CD4-positive, alpha-beta memory T cell (primary cell): ENCODE measurements at regions not wholly inside any gene's neighbourhood (a gene's known extent, or its start where the extent isn't known, plus 50 kb on each side); places are given as distances from the start of the nearest gene placed in this dataset.

Source experiments
- CTCF ChIA-PET: fragments of 350-600 bp; sonication (Branson Sonifier 250); formaldehyde crosslinking; loops from one replicate; lab custom pipeline; 2021; ENCODE audit warnings: inconsistent platforms; ENCODE audit not compliant: partially characterized antibody; lab: Charles Lee
- POLR2A ChIA-PET: fragments of 350-600 bp; sonication (Branson Sonifier 250); formaldehyde crosslinking; loops from one replicate; lab custom pipeline; 2021; ENCODE audit not compliant: partially characterized antibody; lab: Charles Lee
- DNase-seq, 5 donors: peaks; one replicate each; pipeline versions ENCODE4 v3.0.0 to v3.0.0-alpha.2; 2020 to 2022; ENCODE audit warnings: mixed read lengths in 1 of 5
- H3K27ac ChIP-seq: one replicate; pipeline ENCODE4 v1.7.0; 2013; ENCODE audit warnings: low read depth, low read length
- H3K27me3 ChIP-seq: 2 replicates; pipeline ENCODE4 v1.7.0; 2013; ENCODE audit warnings: mild to moderate bottlenecking, low read length, moderate library complexity; ENCODE audit not compliant: insufficient read depth
- H3K36me3 ChIP-seq: 2 replicates; pipeline ENCODE4 v1.7.0; 2013; ENCODE audit warnings: mild to moderate bottlenecking, low read length, moderate library complexity; ENCODE audit not compliant: insufficient read depth
- H3K4me1 ChIP-seq: 2 replicates; pipeline ENCODE4 v1.7.0; 2013; ENCODE audit warnings: mild to moderate bottlenecking, low read length, moderate library complexity; ENCODE audit not compliant: insufficient read depth
- H3K4me3 ChIP-seq, 2 donors: one replicate each; pipeline ENCODE4 v1.7.0; 2013; ENCODE audit warnings: low read length in 2 of 2, mild to moderate bottlenecking in 1 of 2
- H3K9me3 ChIP-seq, 2 donors: one replicate each; pipeline ENCODE4 v1.7.0; 2013; ENCODE audit warnings: low read length in 2 of 2, control low read depth in 1 of 2; ENCODE audit not compliant: control insufficient read depth in 1 of 2
- H3K27ac Mint-ChIP-seq, 7 donors: one replicate each; pipeline ENCODE4 v1.8.0; 2020 to 2021; ENCODE audit warnings: mixed read lengths in 7 of 7, mild to moderate bottlenecking in 6 of 7, inconsistent platforms in 3 of 7, moderate library complexity in 3 of 7
- H3K27me3 Mint-ChIP-seq, 2 donors: one replicate each; pipeline ENCODE4 v1.8.0; 2020 to 2021; ENCODE audit warnings: mixed read lengths in 2 of 2
- H3K36me3 Mint-ChIP-seq, 2 donors: one replicate each; pipeline ENCODE4 v1.8.0; 2020 to 2021; ENCODE audit warnings: mixed read lengths in 2 of 2, inconsistent platforms in 1 of 2, mild to moderate bottlenecking in 1 of 2
- H3K4me1 Mint-ChIP-seq, 4 donors: one replicate each; pipeline ENCODE4 v1.8.0; 2020 to 2021; ENCODE audit warnings: mixed read lengths in 4 of 4, mild to moderate bottlenecking in 1 of 4
- H3K4me3 Mint-ChIP-seq, 8 donors: one replicate each; pipeline ENCODE4 v1.8.0; 2020 to 2021; ENCODE audit warnings: mixed read lengths in 8 of 8, mild to moderate bottlenecking in 7 of 8, moderate library complexity in 6 of 8, inconsistent platforms in 3 of 8
- H3K9me3 Mint-ChIP-seq, 8 donors: one replicate each; pipeline ENCODE4 v1.8.0; 2020 to 2021; ENCODE audit warnings: mixed read lengths in 8 of 8, mild to moderate bottlenecking in 5 of 8, inconsistent platforms in 3 of 8, moderate library complexity in 1 of 8
- intact Hi-C: fragments of 100-400 bp; cut with micrococcal nuclease; formaldehyde crosslinking; loops from one replicate; pipeline ENCODE4 v1.15.1; 2023

GRCh38 chr9:107847978-107848964 is 358.7 kb upstream of the KLF4 start:
- Histone ChIP-seq H3K36me3 (no peaks in the 10 kb centered on the region), H3K27me3 (no peaks in the 10 kb centered on the region), H3K4me3 (no peak overlapping the region), H3K4me1 (no peaks in the 10 kb centered on the region), H3K27ac (no peak overlapping the region), H3K9me3 (no peaks in the 10 kb centered on the region)
- POLR2A ChIA-PET, result no interaction called here
- intact Hi-C loops, result no loop called here
- no peak overlapping the region for H3K27ac Mint-ChIP-seq
- H3K27me3 Mint-ChIP-seq, result no peaks in the 10 kb centered on the region
- H3K36me3 Mint-ChIP-seq, result no peaks in the 10 kb centered on the region
- peaks cover 0 to 13% (median 3%) of the 10 kb centered on the region in 8 donors for H3K9me3 Mint-ChIP-seq
- DNase-seq, result no peak
- H3K4me1 Mint-ChIP-seq, result no peaks in the 10 kb centered on the region
- CTCF ChIA-PET, result no interaction called here
- no peak overlapping the region for H3K4me3 Mint-ChIP-seq

- Histone ChIP-seq H3K9me3 (no peaks in the 10 kb centered on the region), H3K4me1 (no peaks in the 10 kb centered on the region), H3K4me3 (no peak overlapping the region), H3K36me3 (no peaks in the 10 kb centered on the region), H3K27ac (no peak overlapping the region), H3K27me3 (no peaks in the 10 kb centered on the region)
- Mint-ChIP-seq H3K27me3 (no peaks in the 10 kb centered on the region), H3K9me3 (peaks cover 0 to 8% (median 3%) of the 10 kb centered on the region in 8 donors), H3K4me3 (no peak overlapping the region), H3K36me3 (no peaks in the 10 kb centered on the region), H3K4me1 (no peaks in the 10 kb centered on the region), H3K27ac (no peak overlapping the region)
- ChIA-PET CTCF (no interaction called here), POLR2A (no interaction called here)
- intact Hi-C loops, result no loop called here
- no peak for DNase-seq
These were observed 353.0 kb upstream of the KLF4 start for GRCh38 chr9:107842530-107842929.

GRCh38 chr9:107841076-107841475 is 351.5 kb upstream of the KLF4 start:
- ChIA-PET CTCF (no interaction called here), POLR2A (no interaction called here)
- no peaks in the 10 kb centered on the region for H3K36me3 ChIP-seq
- peaks cover 0 to 8% (median 4%) of the 10 kb centered on the region in 8 donors for H3K9me3 Mint-ChIP-seq
- no peaks in the 10 kb centered on the region for H3K4me1 ChIP-seq
- DNase-seq, result no peak
- H3K36me3 Mint-ChIP-seq, result no peaks in the 10 kb centered on the region
- H3K27ac ChIP-seq, result no peak overlapping the region
- H3K4me1 Mint-ChIP-seq, result no peaks in the 10 kb centered on the region
- no peak overlapping the region for H3K4me3 Mint-ChIP-seq
- H3K9me3 ChIP-seq, result no peaks in the 10 kb centered on the region
- no peaks in the 10 kb centered on the region for H3K27me3 Mint-ChIP-seq
- intact Hi-C loops, result no loop called here
- no peak overlapping the region for H3K4me3 ChIP-seq
- H3K27ac Mint-ChIP-seq, result no peak overlapping the region
- H3K27me3 ChIP-seq, result no peaks in the 10 kb centered on the region

GRCh38 chr9:107839371-107839770 is 349.8 kb upstream of the KLF4 start:
- Histone ChIP-seq H3K4me1 (no peaks in the 10 kb centered on the region), H3K27ac (no peak overlapping the region), H3K27me3 (no peaks in the 10 kb centered on the region), H3K4me3 (no peak overlapping the region), H3K36me3 (no peaks in the 10 kb centered on the region), H3K9me3 (no peaks in the 10 kb centered on the region)
- no peak overlapping the region for H3K27ac Mint-ChIP-seq
- POLR2A ChIA-PET, result no interaction called here
- CTCF ChIA-PET, result no interaction called here
- no peaks in the 10 kb centered on the region for H3K4me1 Mint-ChIP-seq
- no peak for DNase-seq
- no peak overlapping the region for H3K4me3 Mint-ChIP-seq
- intact Hi-C loops, result no loop called here
- no peaks in the 10 kb centered on the region for H3K27me3 Mint-ChIP-seq
- H3K9me3 Mint-ChIP-seq, result peaks cover 0 to 7% (median 5%) of the 10 kb centered on the region in 8 donors
- no peaks in the 10 kb centered on the region for H3K36me3 Mint-ChIP-seq

GRCh38 chr9:107838766-107839165 is 349.2 kb upstream of the KLF4 start:
- Mint-ChIP-seq H3K4me3 (no peak overlapping the region), H3K4me1 (no peaks in the 10 kb centered on the region), H3K36me3 (no peaks in the 10 kb centered on the region), H3K27ac (no peak overlapping the region), H3K9me3 (peaks cover 0 to 8% (median 5%) of the 10 kb centered on the region in 8 donors), H3K27me3 (no peaks in the 10 kb centered on the region)
- Histone ChIP-seq H3K9me3 (no peaks in the 10 kb centered on the region), H3K4me1 (no peaks in the 10 kb centered on the region), H3K27ac (no peak overlapping the region), H3K36me3 (no peaks in the 10 kb centered on the region), H3K27me3 (no peaks in the 10 kb centered on the region), H3K4me3 (no peak overlapping the region)
- DNase-seq, result no peak
- ChIA-PET CTCF (no interaction called here), POLR2A (no interaction called here)
- intact Hi-C loops, result no loop called here

GRCh38 chr9:107836300-107836699 is 346.7 kb upstream of the KLF4 start:
- Histone ChIP-seq H3K9me3 (no peaks in the 10 kb centered on the region), H3K27ac (no peak overlapping the region), H3K4me1 (no peaks in the 10 kb centered on the region), H3K27me3 (no peaks in the 10 kb centered on the region), H3K36me3 (no peaks in the 10 kb centered on the region), H3K4me3 (no peak overlapping the region)
- DNase-seq, result no peak
- CTCF ChIA-PET, result no interaction called here
- no peaks in the 10 kb centered on the region for H3K27me3 Mint-ChIP-seq
- no peaks in the 10 kb centered on the region for H3K36me3 Mint-ChIP-seq
- intact Hi-C loops, result no loop called here
- H3K4me1 Mint-ChIP-seq, result no peaks in the 10 kb centered on the region
- H3K27ac Mint-ChIP-seq, result no peak overlapping the region
- H3K4me3 Mint-ChIP-seq, result no peak overlapping the region
- peaks cover 3 to 13% (median 6%) of the 10 kb centered on the region in 8 donors for H3K9me3 Mint-ChIP-seq
- POLR2A ChIA-PET, result no interaction called here

GRCh38 chr9:107833295-107833694 is 343.7 kb upstream of the KLF4 start:
- no peak overlapping the region for H3K27ac ChIP-seq
- H3K27me3 ChIP-seq, result no peaks in the 10 kb centered on the region
- no peak overlapping the region for H3K27ac Mint-ChIP-seq
- no peak overlapping the region for H3K4me3 ChIP-seq
- CTCF ChIA-PET, result interaction anchor here (0.9 kb wide), 1 partner anchor 9 kb away, joined by 3 read pairs; no protein-coding TSS in a partner anchor
- no peaks in the 10 kb centered on the region for H3K4me1 ChIP-seq
- no peaks in the 10 kb centered on the region for H3K27me3 Mint-ChIP-seq
- intact Hi-C loops, result no loop called here
- DNase-seq, result no peak
- no peak overlapping the region for H3K4me3 Mint-ChIP-seq
- no peaks in the 10 kb centered on the region for H3K36me3 Mint-ChIP-seq
- POLR2A ChIA-PET, result no interaction called here
- H3K9me3 ChIP-seq, result no peaks in the 10 kb centered on the region
- peaks cover 2 to 17% (median 9%) of the 10 kb centered on the region in 8 donors for H3K9me3 Mint-ChIP-seq
- H3K36me3 ChIP-seq, result no peaks in the 10 kb centered on the region
- no peaks in the 10 kb centered on the region for H3K4me1 Mint-ChIP-seq
